OCI-LY1 (cell line): ENCODE measurements at regions not wholly inside any gene's neighbourhood (a gene's known extent, or its start where the extent isn't known, plus 50 kb on each side); places are given as distances from the start of the nearest gene placed in this dataset.

Experiments used
- H2AFZ ChIP-seq: fragments of 200-600 bp; sonication (generic), shearing (Covaris generic); 2 replicates; pipeline ENCODE4 v1.6.0; 2014; ENCODE audit warnings: antibody characterized with exemption, mild to moderate bottlenecking, low read length
- H3F3A ChIP-seq: fragments of 200-600 bp; sonication (generic), shearing (Covaris generic); 2 replicates; pipeline ENCODE4 v1.6.0; 2014; ENCODE audit warnings: mild to moderate bottlenecking, antibody characterized with exemption, low read length, moderate library complexity; ENCODE audit not compliant: insufficient read depth
- H3K27ac ChIP-seq: fragments of 200-600 bp; sonication (generic); 2 replicates; pipeline ENCODE4 v1.5.1; 2014; ENCODE audit warnings: low read length, mixed run types, mild to moderate bottlenecking, low read depth; ENCODE audit not compliant: poor library complexity, severe bottlenecking
- H3K27me3 ChIP-seq: fragments of 200-600 bp; sonication (generic); 2 replicates; pipeline ENCODE4 v1.6.0; 2014; ENCODE audit warnings: antibody characterized with exemption, mild to moderate bottlenecking, low read length, moderate library complexity; ENCODE audit not compliant: insufficient read depth
- H3K36me3 ChIP-seq: fragments of 200-600 bp; sonication (generic); 2 replicates; pipeline ENCODE4 v1.6.1; 2014; ENCODE audit warnings: mild to moderate bottlenecking, antibody characterized with exemption, low read length, moderate library complexity, mixed read lengths; ENCODE audit not compliant: insufficient read depth
- H3K4me1 ChIP-seq: fragments of 200-600 bp; sonication (generic); 2 replicates; pipeline ENCODE4 v1.5.1; 2014; ENCODE audit warnings: mild to moderate bottlenecking, low read length, moderate library complexity; ENCODE audit not compliant: insufficient read depth, severe bottlenecking
- H3K4me2 ChIP-seq: fragments of 200-600 bp; sonication (generic), shearing (Covaris generic); 2 replicates; pipeline ENCODE4 v1.6.1; 2014; ENCODE audit warnings: low read length
- H3K4me3 ChIP-seq: fragments of 200-600 bp; sonication (generic); 2 replicates; pipeline ENCODE4 v1.5.1; 2014; ENCODE audit warnings: low read length, low read depth, mild to moderate bottlenecking, mixed read lengths; ENCODE audit not compliant: poor library complexity, severe bottlenecking
- H3K79me2 ChIP-seq: fragments of 200-600 bp; shearing (Covaris generic); 2 replicates; pipeline ENCODE4 v1.6.1; 2016; ENCODE audit warnings: mixed run types, low read length, mixed read lengths; ENCODE audit not compliant: insufficient read depth
- H3K9ac ChIP-seq: fragments of 200-600 bp; sonication (generic), shearing (Covaris generic); 2 replicates; pipeline ENCODE4 v1.6.1; 2014; ENCODE audit warnings: mild to moderate bottlenecking, low read length, mixed read lengths
- H3K9me2 ChIP-seq: fragments of 200-600 bp; sonication (generic), shearing (Covaris generic); 2 replicates; pipeline ENCODE4 v1.6.1; 2014; ENCODE audit warnings: low read depth, mild to moderate bottlenecking, low read length, mixed read lengths
- H3K9me3 ChIP-seq: fragments of 200-600 bp; shearing (Covaris generic); 2 replicates; pipeline ENCODE4 v1.6.1; 2014; ENCODE audit warnings: low read length, mixed read lengths
- H4K20me1 ChIP-seq: fragments of 200-600 bp; sonication (generic), shearing (Covaris generic); 2 replicates; pipeline ENCODE4 v1.6.0; 2016; ENCODE audit warnings: mild to moderate bottlenecking, low read length; ENCODE audit not compliant: insufficient read depth
- CTCF ChIP-seq: fragments of 200-600 bp; sonication (generic), shearing (Covaris generic); IDR thresholded peaks from 2 replicates; pipeline ENCODE4 v1.5.1; 2017; ENCODE audit warnings: mild to moderate bottlenecking, antibody characterized with exemption, low read length, moderate library complexity, mixed read lengths
- EZH2 ChIP-seq: fragments of 200-600 bp; sonication (generic), shearing (Covaris generic); IDR thresholded peaks from 2 replicates; pipeline ENCODE4 v1.8.0; 2017; ENCODE audit warnings: borderline replicate concordance, mixed run types, mild to moderate bottlenecking, antibody characterized with exemption, low read length, moderate library complexity, mixed read lengths

GRCh38 chr3:86673991-86674390 lies 317.0 kb downstream of the VGLL3 start:
- Histone ChIP-seq H3K27me3 (no peaks in the 10 kb centered on the region), H3K36me3 (no peaks in the 10 kb centered on the region), H4K20me1 (no peaks in the 10 kb centered on the region), H3K27ac (no peak overlapping the region), H3K4me1 (no peaks in the 10 kb centered on the region), H3K9ac (no peak overlapping the region), H3K79me2 (no peaks in the 10 kb centered on the region), H3K9me2 (no peaks in the 10 kb centered on the region), H3K4me3 (no peak overlapping the region), H3K9me3 (no peaks in the 10 kb centered on the region), H2AFZ (no peak overlapping the region), H3K4me2 (no peak overlapping the region), H3F3A (no peaks in the 10 kb centered on the region)
- no peak for TF ChIP-seq EZH2
- TF ChIP-seq CTCF: no peak

- H2AFZ ChIP-seq: no peak overlapping the region
- H3K9ac ChIP-seq: no peak overlapping the region
- H3K4me1 ChIP-seq: no peaks in the 10 kb centered on the region
- no peaks in the 10 kb centered on the region for H3K36me3 ChIP-seq
- H3K4me2 ChIP-seq: no peak overlapping the region
- TF ChIP-seq EZH2 (no peak), CTCF (no peak)
- H4K20me1 ChIP-seq: no peaks in the 10 kb centered on the region
- no peaks in the 10 kb centered on the region for H3K27me3 ChIP-seq
- H3K27ac ChIP-seq: no peak overlapping the region
- H3K9me2 ChIP-seq: no peaks in the 10 kb centered on the region
- no peak overlapping the region for H3K4me3 ChIP-seq
- no peaks in the 10 kb centered on the region for H3F3A ChIP-seq
- H3K79me2 ChIP-seq: no peaks in the 10 kb centered on the region
- H3K9me3 ChIP-seq: no peaks in the 10 kb centered on the region
Measured at GRCh38 chr3:86661817-86662216, 329.1 kb downstream of the VGLL3 start.

- no peak for TF ChIP-seq EZH2
- no peak for TF ChIP-seq CTCF
- H3K9me3 ChIP-seq: no peaks in the 10 kb centered on the region
- no peaks in the 10 kb centered on the region for H4K20me1 ChIP-seq
- H3K79me2 ChIP-seq: no peaks in the 10 kb centered on the region
- no peaks in the 10 kb centered on the region for H3F3A ChIP-seq
- H3K4me2 ChIP-seq: no peak overlapping the region
- no peak overlapping the region for H3K9ac ChIP-seq
- no peak overlapping the region for H2AFZ ChIP-seq
- no peak overlapping the region for H3K27ac ChIP-seq
- H3K27me3 ChIP-seq: no peaks in the 10 kb centered on the region
- H3K9me2 ChIP-seq: no peaks in the 10 kb centered on the region
- H3K4me1 ChIP-seq: no peaks in the 10 kb centered on the region
- no peaks in the 10 kb centered on the region for H3K36me3 ChIP-seq
- no peak overlapping the region for H3K4me3 ChIP-seq
Measured at GRCh38 chr3:86658876-86659275, 332.1 kb downstream of the VGLL3 start.
